Choroid plexus epithelial cell (primary cell): ENCODE measurements at regions not wholly inside any gene's neighbourhood (a gene's known extent, or its start where the extent isn't known, plus 50 kb on each side); places are given as distances from the start of the nearest gene placed in this dataset.

ENCODE experiments used
- DNase-seq: peaks from one replicate; pipeline ENCODE4 v3.0.0-alpha.2; 2010; ENCODE audit warnings: low read depth
- H3K4me3 ChIP-seq: 2 replicates; pipeline ENCODE4 v1.5.1; 2011; ENCODE audit warnings: low read depth, mild to moderate bottlenecking, control low read depth, low read length, moderate library complexity
- CTCF ChIP-seq: conservative IDR thresholded peaks from 2 replicates; pipeline ENCODE4 v1.5.1; 2011; ENCODE audit warnings: low read depth, mild to moderate bottlenecking, control low read depth, inconsistent platforms, low read length, moderate library complexity

DNA sequence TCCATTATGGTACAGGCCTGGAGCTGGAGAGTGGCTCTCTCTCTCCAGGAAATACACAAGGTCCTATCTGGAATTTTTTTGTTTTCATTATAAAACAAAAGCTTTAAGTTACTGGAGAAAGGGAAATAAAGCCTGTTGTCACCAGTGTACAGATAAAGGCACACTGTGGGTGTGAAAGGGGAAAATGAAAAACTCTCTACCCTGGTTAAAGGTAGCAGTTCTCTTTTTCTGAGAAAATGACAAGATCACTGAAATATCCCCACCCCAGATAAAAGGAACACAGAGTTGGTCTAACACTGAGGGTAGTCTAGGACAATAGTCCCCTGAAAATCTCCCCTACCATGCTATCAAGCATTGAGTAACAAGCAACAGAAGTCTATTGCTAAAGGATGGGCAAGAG lies 438.7 kb downstream of the MBD2 start:
- no peak for TF ChIP-seq CTCF

DNA sequence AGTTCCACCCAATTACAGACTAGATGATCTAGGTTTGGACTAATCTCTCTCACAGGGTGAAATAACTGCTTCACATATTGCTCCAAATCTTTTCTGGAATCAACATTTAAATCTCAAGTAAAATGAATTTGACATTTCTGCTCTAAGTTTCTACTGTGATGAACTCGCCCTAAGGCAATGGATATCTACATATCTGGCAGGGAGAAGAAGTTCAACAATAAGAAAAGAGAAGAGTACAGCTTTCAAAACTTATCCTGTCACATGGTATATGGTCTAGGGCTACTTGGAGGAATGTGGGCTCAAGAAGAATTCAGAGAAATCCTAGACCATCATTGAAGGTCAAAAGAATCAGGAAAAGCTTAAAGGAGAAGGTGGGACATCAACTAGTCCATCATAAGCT lies 440.2 kb downstream of the MBD2 start:
- TF ChIP-seq CTCF, result no peak
- DNase-seq, result no peak
- H3K4me3 ChIP-seq, result no peak overlapping the region

More for the DNA sequence above, 438.7 kb downstream of the MBD2 start:
- H3K4me3 ChIP-seq, result no peak overlapping the region
- no peak for DNase-seq

DNA sequence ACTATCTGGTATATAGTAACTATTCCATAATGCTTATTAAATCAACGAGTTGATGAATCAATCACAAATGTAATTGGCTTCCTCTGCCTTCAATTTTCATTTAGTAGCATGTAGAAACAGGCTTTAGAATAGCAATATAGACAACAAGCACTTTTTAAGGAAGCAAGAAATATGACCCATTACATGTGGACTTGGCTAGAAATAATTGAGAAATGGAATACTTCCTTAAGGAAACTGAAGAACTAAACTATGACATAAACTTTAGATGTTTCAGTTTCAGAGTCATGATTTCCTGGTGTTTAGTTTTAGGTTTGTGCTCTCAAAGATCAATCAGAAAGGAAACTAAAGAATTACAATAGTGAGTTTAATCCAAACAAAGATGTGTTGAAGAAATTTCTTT lies 443.8 kb downstream of the MBD2 start:
- no peak overlapping the region for H3K4me3 ChIP-seq
- DNase-seq, result no peak
- TF ChIP-seq CTCF, result no peak

DNA sequence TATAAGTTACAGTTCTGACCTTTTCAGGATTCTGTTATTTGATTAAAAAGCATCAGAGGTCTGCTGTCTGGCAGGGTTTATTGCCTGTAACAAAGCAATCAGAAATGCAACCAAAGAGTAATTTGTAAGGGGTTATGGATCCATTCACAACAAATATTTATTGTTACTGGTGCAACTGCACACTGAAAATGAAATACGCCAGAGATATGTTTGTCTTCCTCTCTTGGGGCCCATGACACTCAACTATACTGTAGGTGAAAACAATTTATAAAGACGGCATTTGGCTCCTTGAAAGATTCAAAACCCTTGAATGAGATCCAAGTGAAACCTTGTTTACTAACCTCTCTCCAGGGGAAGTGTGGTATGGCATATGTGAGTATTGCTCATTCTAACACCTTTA lies 452.2 kb downstream of the MBD2 start:
- DNase-seq, result no peak
- H3K4me3 ChIP-seq, result no peak overlapping the region
- no peak for TF ChIP-seq CTCF

DNA sequence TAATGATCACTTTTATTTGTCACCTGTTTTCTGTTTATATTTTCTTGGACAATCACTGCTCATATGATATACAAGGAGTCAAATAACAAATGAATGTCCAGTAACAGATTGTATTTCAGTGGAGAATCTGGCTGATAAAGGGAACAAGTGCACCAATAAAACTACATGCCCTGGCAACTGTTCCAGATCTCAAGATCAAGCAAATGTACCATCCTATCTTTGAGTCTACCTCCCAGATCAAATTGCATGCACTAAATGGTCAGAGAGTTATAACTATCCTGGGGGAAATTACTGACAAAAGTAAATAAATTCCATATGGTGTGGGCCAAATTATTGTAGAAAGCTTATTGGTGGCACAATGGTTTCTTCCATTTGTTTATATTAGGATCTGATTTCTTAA lies 452.8 kb downstream of the MBD2 start:
- H3K4me3 ChIP-seq, result no peak overlapping the region
- DNase-seq, result no peak
- no peak for TF ChIP-seq CTCF

- no peak for TF ChIP-seq CTCF
- H3K4me3 ChIP-seq, result no peak overlapping the region
- DNase-seq, result no peak
Observed at GRCh38 chr18:53765211-53765610, 459.3 kb downstream of the MBD2 start.

DNA sequence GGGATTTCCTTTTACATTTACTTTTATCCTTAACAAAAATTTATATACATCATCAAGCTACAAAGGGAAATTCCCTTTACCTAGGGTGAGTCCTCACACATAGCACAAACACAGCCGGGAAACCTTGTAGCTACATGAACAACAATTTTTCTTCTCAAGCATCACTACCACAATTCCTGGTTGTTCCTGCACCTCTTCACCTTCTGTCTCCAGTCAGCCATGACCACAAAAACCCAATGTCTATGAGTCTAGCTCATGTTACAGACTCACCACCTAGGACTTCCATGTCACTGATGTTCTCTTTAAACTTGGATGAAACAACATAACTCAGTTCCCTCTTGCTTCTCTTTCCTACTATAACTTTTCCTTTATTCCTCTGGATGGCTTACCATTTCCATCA lies 460.4 kb downstream of the MBD2 start:
- no peak for DNase-seq
- TF ChIP-seq CTCF, result no peak
- no peak overlapping the region for H3K4me3 ChIP-seq
